EH (cell line): ENCODE measurements at regions not wholly inside any gene's neighbourhood (a gene's known extent, or its start where the extent isn't known, plus 50 kb on each side); places are given as distances from the start of the nearest gene placed in this dataset.
"Not testable (repeated sequence)": the region's sequence is repeated elsewhere in the genome, so short reads cannot be mapped to it uniquely, and the experiment has no call there.

Experiments used
- DNase-seq: peaks from one replicate; pipeline ENCODE4 v3.0.0-alpha.2; 2015; ENCODE audit warnings: low read depth

- DNase-seq, result peak; percentile 13
Measured at GRCh38 chr3:67064105-67064504, 66.0 kb downstream of the KBTBD8 start.

GRCh38 chr3:67067251-67067650, 69.1 kb downstream of the KBTBD8 start:
- no peak for DNase-seq

GRCh38 chr3:67072640-67073039, 74.5 kb downstream of the KBTBD8 start:
- not testable (repeated sequence) for DNase-seq

GRCh38 chr3:67073812-67074211, 75.7 kb downstream of the KBTBD8 start:
- no peak for DNase-seq

GRCh38 chr3:67075295-67075694, 77.2 kb downstream of the KBTBD8 start:
- DNase-seq, result no peak

GRCh38 chr3:67076607-67077006, 78.5 kb downstream of the KBTBD8 start:
- DNase-seq, result no peak

- DNase-seq, result peak; percentile 16
Measured at GRCh38 chr3:67077656-67078055, 79.5 kb downstream of the KBTBD8 start.

GRCh38 chr3:67082533-67083024, 84.5 kb downstream of the KBTBD8 start:
- no peak for DNase-seq

- DNase-seq, result peak; percentile 63
Measured at GRCh38 chr3:67083277-67083676, 85.2 kb downstream of the KBTBD8 start.

GRCh38 chr3:67087788-67088187, 89.7 kb downstream of the KBTBD8 start:
- DNase-seq, result no peak

GRCh38 chr3:67090474-67090873, 92.4 kb downstream of the KBTBD8 start:
- DNase-seq, result peak; percentile 88

GRCh38 chr3:67093305-67093704, 95.2 kb downstream of the KBTBD8 start:
- peak; percentile 57 for DNase-seq

GRCh38 chr3:67094167-67094566, 96.1 kb downstream of the KBTBD8 start:
- DNase-seq, result peak; percentile 22

- DNase-seq, result peak; percentile 75
Measured at GRCh38 chr3:67094774-67095173, 96.7 kb downstream of the KBTBD8 start.

- DNase-seq, result no peak
Measured at GRCh38 chr3:67104388-67104787, 106.3 kb downstream of the KBTBD8 start.

- DNase-seq, result no peak
Measured at GRCh38 chr3:67106874-67107273, 108.8 kb downstream of the KBTBD8 start.

GRCh38 chr3:67109651-67110204, 111.6 kb downstream of the KBTBD8 start:
- peak; percentile 74 for DNase-seq

- peak; percentile 87 for DNase-seq
Measured at GRCh38 chr3:67113802-67114407, 115.8 kb downstream of the KBTBD8 start.

- no peak for DNase-seq
Measured at GRCh38 chr3:67118122-67118521, 120.0 kb downstream of the KBTBD8 start.

- DNase-seq, result no peak
Measured at GRCh38 chr3:67118635-67119034, 120.5 kb downstream of the KBTBD8 start.

- DNase-seq, result no peak
Measured at GRCh38 chr3:67123914-67124313, 125.8 kb downstream of the KBTBD8 start.

GRCh38 chr3:67127254-67127653, 129.1 kb downstream of the KBTBD8 start:
- DNase-seq, result no peak

GRCh38 chr3:67142432-67142831, 144.3 kb downstream of the KBTBD8 start:
- no peak for DNase-seq

- peak; percentile 1 for DNase-seq
Measured at GRCh38 chr3:67145738-67146137, 147.6 kb downstream of the KBTBD8 start.
